Fibroblast of skin of abdomen (primary cell): ENCODE measurements at regions not wholly inside any gene's neighbourhood (a gene's known extent, or its start where the extent isn't known, plus 50 kb on each side); places are given as distances from the start of the nearest gene placed in this dataset.
"Not testable (repeated sequence)": the region's sequence is repeated elsewhere in the genome, so short reads cannot be mapped to it uniquely, and the experiment has no call there.

Source experiments
- DNase-seq: peaks from one replicate; pipeline ENCODE4 v3.0.0-alpha.2; 2013

GRCh38 chr2:220575963-220576362 lies 948.5 kb downstream of the SLC4A3 start:
- DNase-seq: peak; percentile 47

DNA sequence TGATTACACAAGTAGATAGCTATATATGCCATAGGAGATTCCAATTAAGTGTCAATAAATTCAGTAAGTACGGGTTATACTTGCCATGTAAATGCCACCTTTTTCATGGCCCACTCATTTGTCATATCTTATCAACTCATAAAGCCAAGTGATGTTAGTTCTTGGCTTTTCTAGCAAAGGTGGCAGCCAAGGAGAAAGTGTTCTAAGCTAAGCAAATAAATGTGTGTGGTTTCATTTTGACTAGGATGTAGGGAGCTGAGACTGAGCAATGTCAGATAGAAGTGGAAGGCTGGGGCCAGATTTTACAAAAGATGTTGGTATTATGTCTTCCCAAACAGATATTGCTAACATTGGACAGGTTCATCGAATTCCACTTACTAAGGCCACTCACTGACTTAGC lies 952.0 kb downstream of the SLC4A3 start:
- no peak for DNase-seq

- no peak for DNase-seq
Observed at GRCh38 chr2:220580113-220580512, 952.7 kb downstream of the SLC4A3 start.

- no peak for DNase-seq
Observed at GRCh38 chr2:220583725-220584124, 956.3 kb downstream of the SLC4A3 start.

- DNase-seq: peak; percentile 6
Observed at GRCh38 chr2:220585241-220585640, 957.8 kb downstream of the SLC4A3 start.

DNA sequence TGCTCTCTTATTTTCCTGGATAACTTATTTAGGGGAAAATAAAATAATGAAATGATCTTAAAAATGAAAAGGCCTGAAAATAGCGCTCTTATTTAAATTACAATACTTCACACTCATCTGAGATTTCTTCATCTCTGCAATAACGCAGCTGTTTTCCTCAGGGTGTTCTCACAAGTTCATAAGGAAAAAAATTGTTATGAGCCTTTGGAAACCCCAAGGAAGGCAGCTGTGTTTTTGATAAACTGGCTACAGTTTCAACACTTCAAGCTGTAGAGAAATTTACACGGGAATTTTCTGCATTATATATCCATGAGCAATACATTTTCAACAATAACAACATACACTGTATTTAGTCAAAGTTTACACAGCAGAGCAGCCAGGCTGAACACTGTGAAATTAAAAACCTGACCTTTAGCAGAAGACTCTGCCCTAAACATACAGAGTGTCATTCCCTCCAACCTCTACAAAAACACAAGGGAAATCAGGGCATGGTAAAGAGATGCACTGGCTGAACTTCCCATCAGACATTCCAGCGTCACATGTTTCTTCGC lies 959.6 kb downstream of the SLC4A3 start:
- DNase-seq: peak; percentile 6

- no peak for DNase-seq
Observed at GRCh38 chr2:220588148-220588547, 960.7 kb downstream of the SLC4A3 start.

DNA sequence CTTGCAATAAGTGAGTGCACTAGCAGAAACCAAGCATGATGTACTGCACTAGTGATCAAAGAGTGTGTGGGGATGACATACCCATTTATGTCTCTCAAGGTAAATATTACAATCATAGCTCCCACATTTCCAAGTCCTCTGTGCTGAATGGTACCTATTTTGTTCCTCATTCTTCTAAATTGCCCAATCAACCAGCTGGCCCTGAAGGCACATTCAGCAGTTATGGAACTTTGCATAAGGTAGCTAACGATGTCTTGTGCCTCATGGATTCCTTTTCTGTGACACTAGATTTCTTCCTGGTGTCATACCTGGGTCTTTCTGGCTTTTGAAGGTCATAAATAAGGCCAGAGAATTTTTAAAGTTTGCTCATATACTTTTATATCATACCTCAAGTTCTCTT lies 963.0 kb downstream of the SLC4A3 start:
- DNase-seq: no peak

DNA sequence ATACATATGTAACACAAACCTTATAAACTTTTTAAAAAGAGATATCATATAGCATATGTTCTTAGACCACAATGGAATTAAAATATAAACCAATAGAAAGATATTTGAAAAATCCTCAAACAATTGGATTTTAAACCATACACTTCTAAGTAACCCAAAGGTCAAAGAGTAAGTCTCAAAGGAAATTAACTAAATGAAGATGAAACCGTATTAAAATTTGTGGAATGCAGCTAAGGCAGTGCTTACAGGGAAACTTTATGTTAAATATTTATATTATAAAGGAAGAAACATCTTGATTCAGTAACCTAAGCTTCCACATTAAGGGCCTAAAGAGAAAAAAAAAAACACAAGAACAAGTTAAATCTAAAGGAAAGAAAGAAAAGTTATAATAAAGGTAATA lies 966.1 kb downstream of the SLC4A3 start:
- no peak for DNase-seq

- DNase-seq: no peak
Observed at GRCh38 chr2:220601674-220602073, 970.4 kb downstream of the EPHA4 start.

DNA sequence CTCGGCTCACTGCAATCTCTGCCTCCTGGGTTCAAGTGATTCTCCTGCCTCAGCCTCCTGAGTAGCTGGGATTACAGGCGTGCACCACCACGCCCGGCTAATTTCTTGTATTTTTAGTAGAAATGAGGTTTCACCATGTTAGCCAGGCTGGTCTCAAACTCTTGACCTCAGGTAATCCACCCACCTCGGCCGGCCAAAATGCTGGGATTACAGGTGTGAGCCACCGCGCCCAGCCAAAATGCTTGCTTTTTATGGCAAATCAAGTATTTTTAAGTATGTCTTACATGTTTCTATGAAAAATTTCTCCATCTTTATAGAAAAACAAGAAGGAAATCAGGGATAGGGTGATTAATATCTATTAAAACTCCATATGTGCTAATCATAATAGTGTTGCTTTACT lies 959.1 kb downstream of the EPHA4 start:
- DNase-seq: not testable (repeated sequence)

GRCh38 chr2:220614064-220614463 lies 958.0 kb downstream of the EPHA4 start:
- no peak for DNase-seq

DNA sequence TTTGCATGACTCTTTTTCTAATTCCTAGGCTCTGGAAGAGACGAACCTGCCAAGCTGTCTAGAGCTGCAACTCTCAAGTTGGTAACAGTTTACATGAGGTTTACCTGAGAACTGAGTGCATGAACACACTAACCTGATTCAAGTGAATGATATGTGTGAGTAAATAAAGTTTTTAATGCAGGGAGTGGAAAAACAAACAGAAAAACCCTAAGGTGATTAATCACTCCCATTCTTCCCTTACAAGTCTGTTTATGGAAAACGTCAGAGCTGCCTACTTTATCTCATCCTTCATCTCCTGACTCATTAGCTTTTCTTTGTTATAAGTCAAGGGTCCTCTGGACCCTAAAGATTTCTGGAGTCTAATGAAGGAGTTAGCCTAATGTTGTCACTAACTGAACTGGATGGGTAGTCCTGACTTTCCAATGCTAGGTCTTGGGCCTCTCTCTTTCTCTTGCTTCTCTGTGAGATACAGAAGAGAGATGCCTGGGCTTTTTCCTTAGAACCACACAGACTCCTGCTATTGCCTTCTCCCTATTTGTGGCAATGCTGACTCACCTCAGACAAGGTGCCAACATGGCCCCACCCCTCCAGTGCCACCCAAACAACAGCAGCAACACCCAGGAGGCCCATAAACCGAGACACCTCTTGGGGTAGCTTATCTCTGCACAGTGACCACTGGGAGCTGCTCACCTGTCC lies 952.4 kb downstream of the EPHA4 start:
- no peak for DNase-seq

DNA sequence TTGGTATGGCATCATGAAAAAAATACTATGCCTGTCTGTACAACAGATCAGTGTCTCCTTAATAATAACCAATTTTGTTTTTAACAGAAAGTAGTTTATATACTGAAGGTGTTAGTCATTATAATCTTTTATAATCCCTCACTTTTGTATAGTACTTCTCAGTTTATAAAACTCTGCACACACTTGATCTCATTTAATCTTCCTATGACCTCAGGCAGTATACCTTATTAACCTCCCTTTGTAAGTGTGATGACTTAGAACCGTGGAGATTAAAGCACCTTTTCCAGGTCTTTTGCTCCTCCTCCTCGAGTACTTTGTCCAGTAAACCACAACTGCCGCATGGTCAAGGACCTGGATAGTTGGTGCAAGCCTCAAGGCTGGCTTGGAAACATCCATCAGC lies 945.5 kb downstream of the EPHA4 start:
- DNase-seq: no peak

GRCh38 chr2:220628252-220628651 lies 943.9 kb downstream of the EPHA4 start:
- DNase-seq: peak; percentile 16

DNA sequence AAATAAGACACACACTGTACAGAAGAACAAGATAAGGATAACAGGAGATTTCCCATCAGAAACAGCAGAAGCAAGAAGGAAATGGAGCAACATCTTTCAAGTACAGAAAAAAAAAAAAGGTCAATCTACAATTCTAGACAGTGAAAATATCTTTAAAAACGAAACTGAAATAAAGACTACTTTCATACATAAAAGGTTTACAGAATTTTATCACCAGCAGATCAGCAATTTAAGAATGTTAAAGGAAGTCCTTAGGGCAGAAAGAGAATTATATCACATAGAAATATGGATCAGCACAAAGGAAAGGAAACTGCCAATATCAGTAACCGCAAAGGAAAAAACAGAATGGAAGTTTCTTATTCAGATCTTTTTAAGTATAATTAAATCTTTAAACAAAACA lies 931.0 kb downstream of the EPHA4 start:
- DNase-seq: no peak

DNA sequence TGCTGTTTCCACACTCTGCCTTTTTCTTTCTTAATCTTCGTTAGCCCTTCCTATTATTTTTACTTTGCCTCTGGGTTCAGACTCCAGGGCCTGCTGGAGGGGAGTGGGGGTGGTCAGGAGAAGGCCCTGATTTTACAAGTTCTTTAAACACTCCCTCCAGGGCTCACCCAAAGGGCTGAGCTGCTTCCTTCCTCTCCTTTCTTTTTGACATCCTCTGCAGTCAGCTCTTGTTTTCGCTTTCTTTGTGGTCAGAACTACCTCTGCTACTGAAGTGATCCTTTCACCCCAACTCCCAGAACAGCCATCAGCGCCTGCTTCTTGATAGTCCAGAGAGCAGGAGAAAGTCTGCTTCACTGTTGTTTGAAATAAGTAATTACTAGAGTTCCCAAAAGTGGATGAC lies 925.7 kb downstream of the EPHA4 start:
- no peak for DNase-seq

DNA sequence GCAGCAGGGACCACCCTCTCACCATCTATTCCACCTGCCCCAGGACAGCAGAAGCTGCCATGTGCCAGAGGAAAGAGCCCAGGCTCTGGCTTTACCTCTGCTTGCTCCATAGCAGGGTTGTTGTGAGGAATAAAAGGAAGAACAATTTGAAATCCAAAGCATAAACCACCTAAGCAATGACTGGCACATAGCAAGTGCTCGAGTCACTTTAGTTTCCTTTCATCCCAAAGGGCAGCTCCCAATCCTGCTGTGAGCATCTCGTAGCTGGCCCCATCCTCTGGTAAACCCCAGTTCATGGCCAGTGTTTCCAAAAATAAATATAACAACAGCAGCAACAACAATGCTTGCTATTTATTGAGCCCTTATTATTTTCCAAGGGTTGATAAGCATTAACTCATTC lies 923.5 kb downstream of the EPHA4 start:
- DNase-seq: no peak

GRCh38 chr2:220653776-220654175 lies 918.3 kb downstream of the EPHA4 start:
- no peak for DNase-seq

DNA sequence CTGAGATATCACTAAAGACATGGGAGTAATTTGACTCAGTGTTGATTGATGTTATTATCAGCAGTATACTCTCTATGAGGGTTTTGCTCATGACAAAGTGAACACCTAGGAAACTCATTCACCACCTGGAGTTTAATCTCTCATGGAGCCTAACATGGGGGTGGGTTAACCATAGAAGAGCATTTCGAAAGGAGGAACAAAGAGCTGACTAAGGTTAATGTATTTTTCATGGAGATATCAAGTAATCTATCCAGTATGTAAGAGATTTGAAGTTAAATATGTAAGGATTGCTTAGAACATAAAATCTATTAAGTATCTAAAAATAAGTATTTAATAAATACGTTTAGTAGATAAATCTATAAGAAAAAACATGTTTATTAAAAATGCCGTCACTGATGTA lies 917.8 kb downstream of the EPHA4 start:
- DNase-seq: no peak

DNA sequence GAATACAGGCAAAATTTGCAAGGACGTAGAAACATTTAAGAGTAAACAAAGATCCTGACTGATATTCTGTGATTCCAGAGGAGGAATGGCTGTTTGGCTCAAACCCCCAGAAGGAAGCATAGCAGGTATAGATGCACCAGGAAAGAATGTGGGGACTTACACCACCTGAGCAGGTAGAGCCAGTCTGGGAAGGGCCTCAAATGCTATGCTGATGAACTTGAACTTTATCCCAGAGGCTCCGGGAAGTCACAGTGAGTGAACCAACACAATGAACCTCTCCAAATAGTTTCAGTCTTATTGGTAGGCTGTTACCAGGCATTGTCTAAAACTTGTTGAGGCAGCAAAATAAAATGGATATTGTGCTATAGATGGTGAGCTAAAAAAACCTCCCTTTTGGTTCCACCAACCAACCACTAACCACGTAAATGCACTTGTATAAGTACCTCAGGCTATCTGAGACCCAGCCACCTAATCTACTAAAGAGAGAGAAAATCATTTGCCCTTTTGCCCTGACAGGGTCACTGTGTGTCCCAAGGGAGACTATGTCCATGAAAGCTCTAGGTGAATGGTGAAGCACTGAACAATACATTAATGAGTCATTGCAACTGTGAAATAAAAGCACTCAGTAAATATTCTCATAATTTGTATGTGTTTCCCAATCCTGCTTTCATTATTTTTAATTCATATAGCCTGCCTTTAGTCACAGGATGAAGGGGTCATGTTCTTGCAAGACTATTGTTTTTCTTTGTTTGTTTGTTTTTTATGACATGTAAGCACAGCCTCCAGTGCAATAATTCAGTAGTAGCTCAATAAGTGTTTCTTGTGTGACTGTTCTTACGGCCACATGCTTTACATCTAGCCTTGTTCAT lies 911.6 kb downstream of the EPHA4 start:
- no peak for DNase-seq

DNA sequence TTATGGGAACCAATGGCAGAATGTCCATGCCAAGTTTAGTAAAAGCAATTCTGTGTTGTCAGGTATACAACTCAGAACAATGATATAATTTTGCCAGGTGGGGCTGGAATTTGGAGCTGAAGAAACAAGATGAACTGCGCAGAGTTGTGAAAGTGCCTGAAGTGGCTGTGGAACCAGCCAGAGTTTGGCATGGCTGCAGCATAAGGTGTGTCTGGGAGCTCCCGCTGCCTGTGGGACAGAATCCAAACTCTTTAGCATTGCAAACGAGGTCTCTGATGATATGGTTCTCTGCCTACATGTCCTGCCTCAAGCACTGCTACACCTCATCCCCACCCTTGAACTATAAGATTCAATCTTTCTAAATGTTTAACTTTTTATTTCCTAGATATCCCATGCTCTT lies 909.7 kb downstream of the EPHA4 start:
- DNase-seq: no peak

GRCh38 chr2:220663065-220663464 lies 909.0 kb downstream of the EPHA4 start:
- no peak for DNase-seq
